SW480 (cell line): ENCODE measurements at regions not wholly inside any gene's neighbourhood (a gene's known extent, or its start where the extent isn't known, plus 50 kb on each side); places are given as distances from the start of the nearest gene placed in this dataset.

Source experiments
- DNase-seq: peaks from one replicate; pipeline ENCODE4 v3.0.0-alpha.2; 2016; ENCODE audit warnings: low spot score

DNA sequence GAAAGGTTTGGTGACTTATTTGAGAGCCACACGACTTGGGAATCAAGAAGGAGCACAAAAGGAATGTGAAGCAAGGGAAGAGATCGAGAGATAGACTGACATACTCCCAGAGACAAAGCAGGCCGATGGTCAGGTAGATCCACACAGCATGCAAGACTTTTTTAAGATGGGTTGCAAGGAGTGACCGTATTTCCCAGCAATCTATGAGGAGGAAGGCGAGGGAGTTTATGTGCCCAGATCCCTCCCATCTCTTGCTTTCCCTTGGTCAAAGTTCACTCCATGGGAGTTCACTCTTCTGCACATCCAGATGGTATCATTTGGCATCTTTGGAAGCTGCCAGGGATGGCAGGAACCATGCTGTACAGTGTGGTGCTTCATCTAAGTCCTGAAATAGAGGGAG is 148.9 kb downstream of the RMI1 start:
- no peak for DNase-seq

DNA sequence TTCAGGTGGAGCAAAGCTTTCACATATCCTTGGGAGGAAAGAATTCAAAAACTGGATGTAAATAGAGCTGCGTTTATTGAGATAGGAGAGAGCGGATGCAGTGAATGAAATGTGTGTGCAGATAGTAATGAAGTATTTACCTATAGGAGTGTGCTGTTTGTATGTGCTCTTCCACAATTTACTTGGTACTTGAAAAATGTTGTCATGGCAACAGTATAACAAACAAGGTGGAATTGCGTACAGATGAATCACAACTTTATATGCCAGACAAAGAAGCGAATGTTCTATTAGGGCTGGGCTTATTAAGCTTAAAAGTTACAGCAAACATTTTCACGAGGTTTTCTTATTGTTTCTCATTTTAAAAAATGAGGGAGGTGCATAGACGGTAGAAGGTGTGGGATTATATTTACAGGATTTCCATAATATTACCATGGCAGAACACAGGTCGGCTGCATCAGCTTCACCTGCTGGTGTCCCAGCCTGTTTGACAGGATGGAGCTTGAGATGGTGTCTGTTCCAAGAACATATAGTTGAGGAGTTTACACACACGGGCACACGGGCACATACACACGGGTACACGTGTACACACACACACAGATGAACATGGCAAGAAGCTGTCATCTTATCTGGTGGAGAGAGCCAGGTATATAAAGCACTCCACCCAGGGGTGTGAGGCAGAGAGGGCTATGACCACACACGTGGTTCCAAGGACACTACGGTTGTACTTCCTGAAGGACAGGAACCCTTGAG is 155.7 kb downstream of the RMI1 start:
- DNase-seq = peak; percentile 81

DNA sequence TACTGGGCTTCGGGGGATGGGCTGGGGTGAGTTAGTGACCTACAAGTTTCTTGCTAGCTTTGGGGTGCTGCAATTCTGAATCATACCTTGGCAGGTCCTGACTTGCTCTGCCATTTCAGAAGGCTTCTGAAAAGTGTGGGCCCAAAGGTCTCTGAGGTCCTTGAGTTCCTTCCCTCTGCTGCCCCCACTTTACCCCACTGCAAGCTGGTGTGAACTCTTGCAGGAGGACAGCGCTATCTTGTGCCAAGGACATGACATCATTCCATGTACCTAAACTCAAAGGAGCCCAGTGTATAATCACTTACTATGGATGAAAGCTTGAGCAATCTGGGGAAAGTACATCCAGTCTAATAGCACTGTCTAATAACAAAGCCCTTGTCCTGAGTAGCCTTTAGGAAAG is 157.4 kb downstream of the RMI1 start:
- DNase-seq = no peak

DNA sequence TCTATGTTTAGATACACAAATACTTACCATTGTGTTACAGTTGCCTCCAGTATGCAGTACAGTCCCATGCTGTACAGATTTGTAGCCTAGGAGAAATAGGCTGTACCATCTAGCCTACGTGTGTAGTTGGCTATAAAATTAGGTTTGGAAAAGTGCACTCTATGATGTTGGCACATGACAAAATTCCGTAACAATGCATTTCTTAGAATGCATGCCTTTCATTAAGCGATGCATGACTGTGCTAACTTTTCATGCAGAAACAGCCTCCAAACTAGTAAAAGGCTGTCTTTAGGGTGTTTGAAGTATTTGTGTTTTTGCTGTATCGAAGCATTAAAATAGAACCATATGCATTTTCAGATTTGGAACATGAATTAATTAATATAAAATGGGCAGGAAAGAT is 157.9 kb downstream of the RMI1 start:
- DNase-seq = no peak

DNA sequence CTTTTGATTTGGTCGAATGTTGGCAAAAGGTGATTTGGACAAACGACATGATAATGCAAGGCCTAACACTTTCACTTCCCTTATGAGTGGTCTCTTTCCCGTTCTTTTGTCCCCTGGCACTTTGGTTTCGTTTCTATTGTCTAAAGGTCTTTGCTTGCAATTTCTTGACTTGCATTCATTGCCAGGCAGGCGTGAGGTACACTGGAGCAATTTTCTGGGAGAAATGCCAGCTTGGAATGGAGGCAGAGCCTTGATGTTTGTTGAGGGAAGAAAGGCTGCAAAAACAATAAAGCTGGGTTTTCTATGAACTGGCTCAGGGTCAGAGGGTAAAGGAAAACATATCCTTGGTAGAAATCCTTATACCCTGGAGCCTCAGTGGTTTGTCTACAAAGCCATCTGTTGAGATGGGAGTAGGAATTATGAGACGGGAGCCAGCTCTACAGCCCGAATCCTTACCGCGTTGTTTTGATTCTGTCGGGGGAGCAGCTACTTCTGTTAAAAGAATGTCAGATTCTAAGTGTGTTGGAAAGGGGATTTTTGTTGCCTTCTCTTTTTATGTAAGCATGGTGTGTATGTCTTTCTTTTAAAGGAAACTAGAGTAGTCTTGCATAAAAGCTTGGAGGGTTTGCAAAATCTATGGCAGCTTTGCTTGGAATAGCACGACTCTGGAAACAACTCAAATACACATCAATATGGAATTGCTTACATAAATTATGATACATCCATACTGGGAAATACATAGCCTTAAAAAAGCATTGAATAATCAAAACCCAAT is 158.9 kb downstream of the RMI1 start:
- DNase-seq = no peak

DNA sequence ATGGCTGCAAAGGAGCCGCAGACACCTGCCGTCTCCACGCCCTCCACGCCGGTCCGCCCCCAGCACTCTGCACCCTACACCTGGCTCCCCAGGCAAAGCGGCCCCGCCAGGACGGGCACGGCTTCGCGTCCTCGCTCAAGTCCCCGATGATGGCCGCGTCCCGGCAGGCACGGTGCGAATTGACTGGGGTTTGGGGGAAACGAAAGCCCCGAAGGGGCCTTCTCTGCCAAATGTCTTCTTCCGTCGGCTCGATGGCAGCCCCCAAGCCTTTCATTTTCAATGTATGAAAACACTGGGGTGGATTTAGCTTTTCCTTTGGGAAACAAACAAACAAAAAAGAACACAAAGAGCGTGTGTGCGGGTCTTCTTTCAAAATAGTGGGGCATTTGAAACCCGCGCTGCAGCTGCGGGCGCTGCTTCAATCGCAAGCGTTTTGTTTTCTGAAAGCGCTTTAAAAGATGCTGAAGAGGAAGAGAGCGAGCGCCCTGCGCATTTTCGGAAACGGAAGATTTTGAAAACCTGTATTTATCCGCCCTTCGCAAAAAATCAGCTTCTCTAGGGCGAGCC is 160.0 kb downstream of the RMI1 start:
- DNase-seq = peak; percentile 28

DNA sequence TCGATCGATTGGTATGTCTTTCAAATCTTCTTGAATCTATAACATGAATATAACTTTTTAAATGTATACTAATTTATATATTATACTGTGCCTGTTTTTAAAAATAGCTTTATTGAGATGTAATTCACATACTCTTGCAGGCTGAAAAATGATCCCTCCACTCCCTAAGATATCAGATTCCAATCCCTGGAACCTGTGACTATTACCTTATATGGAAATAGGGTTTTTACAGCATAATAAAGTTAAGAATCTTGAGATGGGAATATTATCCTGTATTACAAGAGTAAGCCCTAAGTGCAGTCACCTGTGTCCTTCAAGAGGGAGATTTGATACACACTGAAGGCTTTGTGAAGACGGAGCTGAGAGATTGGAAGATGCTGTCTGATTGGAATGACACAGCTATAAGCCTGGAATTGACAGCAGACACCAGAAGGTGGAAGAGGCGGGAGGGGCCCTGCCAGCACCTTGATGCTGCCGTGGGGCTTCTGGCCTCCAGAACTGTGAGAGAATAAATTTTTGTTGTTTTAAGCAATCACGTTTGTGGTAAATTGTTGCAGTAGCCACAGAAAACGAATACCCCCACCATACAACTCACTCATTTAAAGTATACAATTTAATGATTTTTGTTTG is 161.3 kb downstream of the RMI1 start:
- no peak for DNase-seq

DNA sequence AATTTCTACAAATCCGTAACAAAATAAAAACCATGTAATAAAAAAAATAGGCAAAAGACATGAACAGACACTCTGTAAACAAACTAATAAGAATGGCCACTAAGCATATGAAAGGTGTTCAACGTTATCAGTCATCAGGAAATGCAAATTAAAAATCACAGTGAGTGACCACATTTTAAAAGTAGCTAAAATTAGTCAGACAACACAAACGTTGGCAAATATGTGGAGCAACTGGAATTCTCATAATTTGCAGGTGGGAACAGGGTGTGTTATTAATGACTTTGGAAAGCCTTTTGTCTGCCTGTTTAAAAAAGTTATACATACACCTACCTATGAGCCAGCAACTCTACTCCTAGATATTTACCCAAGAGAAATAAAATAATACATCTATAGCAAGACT is 164.4 kb downstream of the RMI1 start:
- no peak for DNase-seq

DNA sequence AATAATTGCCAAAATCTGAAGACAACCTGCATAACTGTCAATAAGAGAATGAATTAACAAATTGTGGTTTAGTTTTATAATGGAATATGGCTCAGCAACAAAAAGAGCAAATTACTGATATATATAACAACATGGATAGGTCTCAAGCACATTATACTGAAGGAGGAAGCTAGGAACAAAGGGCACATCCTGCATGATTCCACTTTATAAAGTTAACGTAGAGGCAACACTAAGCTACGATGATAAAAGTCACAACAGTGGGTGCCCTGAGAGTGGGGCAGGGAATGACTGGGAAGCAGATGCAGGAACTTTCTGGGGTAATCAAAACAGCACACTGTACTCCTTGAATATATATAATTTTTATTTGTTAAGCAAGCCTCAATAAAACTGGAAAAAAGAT is 165.2 kb downstream of the RMI1 start:
- DNase-seq = no peak

DNA sequence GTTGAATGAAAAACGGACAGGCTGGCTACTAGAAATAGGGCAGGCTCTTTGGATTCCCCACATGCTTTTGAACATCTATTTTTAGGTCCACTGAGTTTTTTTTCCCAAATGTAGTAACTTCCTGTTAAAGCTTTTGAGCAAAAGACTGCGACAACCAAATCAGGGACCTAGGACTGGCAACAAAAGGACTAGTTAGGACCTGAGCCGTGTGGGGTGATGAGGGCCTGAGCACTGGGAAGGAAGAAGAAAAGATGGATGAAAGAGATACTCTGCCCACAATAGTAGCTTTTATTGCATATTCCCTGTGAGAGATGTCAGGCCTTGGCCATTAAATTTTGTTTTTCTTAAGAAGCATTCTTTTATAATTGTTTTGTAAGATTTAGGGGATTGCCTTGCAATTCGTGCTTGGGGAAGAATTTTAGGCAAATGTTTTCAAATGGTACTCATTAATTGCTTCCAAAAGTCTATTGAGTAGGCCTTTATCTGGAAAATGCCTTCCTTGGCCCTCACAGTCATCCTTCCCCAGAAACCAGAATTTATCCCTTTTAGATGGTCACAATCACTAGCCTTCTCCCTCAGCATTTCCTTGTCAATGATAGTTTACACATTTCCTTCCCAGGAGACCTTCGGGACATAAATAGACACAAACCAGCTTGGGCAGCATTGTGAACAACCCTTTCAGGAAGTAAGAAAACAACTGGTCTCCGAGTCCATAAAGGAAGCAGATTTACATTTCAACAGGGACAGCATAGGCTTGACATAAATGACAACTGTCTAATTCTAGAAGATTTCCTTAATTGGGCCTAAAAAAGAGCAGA is 166.5 kb downstream of the RMI1 start:
- no peak for DNase-seq

DNA sequence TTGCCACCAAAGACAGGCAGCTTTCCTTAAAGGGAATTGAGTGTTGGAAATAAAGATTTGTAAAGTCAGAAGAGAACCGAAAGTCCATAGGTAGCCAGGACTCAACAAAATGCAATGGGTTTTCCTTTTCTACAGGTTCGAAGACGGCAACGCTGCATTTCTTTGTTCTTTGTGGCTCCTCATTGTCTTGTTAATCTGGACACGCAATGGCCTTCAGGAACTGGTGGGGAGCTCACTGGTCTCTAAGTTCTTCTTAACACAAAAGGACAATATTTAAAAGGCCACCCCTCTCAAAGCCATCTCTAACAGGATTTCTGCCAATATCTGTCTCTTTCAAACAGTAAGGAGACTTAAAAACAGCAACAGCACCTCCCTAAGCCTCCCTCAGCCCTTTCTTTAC is 170.6 kb downstream of the RMI1 start:
- DNase-seq = no peak

DNA sequence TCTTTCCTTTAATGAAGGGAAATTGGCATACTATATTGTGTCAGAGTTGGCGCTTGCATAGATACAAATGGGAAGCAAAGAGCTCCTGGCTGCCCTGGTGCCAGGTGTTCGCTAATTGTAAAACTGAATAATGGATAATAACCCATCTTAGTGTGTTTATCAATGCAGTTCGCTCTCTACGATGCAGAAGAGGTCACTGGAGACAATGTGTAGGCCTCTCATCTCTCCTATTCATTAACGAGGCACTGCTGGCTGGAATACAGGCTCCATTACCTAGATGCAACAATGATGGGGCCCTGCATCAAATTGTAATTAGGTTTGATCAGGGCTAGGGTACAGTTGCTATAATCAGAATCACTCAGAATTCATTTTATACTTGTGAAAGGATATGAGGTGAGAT is 171.0 kb downstream of the RMI1 start:
- DNase-seq = no peak

DNA sequence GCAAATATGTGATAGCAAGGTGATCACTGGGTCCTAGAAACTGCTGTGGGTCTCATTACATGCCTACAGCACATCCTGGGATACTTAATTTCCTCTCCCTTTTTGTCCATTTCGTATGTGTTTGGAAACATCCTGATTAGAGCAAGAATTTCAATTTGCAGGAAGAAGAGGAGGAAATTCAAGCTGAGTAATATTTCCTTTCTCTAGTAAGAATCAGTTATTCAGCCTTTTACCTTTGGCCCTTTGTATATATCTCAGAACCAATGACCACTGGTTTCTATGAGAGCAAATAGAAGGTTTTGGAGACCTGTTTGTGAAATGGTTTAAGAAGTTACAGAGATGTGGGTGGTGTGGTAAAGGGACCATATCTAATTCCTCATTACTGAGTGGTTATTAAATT is 171.6 kb downstream of the RMI1 start:
- DNase-seq = no peak

DNA sequence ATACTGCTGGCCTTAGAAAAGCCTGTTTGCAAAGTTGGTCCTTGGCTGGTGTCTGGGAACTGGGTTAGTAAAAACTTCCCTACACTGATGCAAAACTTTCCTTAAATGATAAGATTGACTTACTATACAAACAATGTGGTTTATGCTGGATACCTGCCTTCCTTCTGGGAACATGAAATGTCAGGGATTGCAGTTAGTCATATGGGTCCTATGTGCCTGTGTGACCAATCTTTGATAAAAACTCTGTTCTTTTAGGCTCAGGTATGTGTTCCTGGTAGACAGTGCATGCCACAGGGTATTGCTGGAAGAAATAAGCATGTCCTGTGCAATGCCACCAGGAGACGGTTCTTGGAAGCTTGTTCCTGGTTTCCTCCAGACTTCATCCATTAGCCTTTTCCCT is 173.3 kb downstream of the RMI1 start:
- no peak for DNase-seq

DNA sequence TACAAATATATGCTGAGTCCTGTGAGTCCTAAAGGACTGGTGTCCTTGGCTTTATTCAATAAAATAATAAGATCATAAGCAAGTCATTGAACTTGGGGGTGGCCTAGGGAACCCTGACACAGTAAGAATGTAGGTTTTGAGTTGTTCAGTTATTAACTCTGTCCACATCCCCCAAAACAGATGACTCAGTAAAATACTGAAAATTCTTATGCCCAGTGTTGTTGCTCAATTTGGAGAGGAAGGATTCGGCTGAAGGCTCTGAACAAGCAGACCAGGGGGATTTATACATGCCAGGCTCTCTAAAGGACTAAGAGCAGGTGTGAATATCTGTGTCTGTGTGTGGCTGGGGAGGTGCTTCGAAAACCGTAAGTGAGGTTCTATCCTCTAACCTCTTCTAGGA is 173.7 kb downstream of the RMI1 start:
- no peak for DNase-seq

DNA sequence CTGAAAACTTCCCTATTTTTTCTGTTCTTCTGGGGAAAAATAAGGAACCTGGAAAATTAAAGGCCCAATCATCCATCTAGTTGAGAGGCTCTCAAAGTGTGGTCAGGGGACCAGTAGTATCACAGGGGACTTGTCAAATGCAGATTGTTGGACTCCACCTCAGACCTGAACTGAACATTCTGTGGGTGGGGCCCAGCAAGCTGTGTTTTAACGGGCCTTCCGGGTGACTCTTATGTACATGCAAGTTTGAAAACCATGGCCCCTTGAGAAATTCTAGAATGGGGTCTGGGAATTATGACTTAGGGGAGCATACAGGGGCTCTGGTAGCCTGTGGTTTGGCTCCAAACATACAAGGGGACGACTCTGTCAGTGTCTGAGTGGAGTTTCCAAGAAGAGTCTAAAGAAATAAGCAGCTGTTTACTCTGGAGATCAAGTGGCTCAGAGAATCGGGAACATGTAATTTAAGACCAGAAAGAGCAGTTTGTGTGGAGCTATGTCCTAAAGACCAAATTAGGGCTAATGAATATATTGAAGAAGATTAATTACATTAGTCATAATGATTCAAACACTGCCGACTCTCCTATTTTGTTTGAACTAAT is 177.4 kb downstream of the SLC28A3 start:
- DNase-seq = no peak

DNA sequence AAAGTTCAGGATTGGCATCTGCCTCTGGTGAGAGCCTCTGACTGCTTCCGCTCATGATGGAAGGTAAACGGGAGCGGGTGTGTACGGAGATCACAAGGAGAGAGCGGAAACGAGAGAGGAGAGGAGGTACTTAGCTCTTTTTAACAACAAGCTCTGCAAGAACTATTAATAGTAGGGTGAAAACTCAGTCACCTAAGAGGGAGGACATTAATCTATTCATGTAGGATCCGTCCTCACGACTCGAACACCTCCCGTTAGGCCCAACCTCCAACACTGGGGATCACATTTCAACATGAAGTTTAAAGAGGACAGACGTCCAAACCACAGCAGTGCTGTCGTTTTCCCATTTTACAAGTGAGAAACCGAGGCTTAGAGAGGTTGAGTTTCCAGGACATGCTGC is 173.7 kb downstream of the SLC28A3 start:
- DNase-seq = no peak

DNA sequence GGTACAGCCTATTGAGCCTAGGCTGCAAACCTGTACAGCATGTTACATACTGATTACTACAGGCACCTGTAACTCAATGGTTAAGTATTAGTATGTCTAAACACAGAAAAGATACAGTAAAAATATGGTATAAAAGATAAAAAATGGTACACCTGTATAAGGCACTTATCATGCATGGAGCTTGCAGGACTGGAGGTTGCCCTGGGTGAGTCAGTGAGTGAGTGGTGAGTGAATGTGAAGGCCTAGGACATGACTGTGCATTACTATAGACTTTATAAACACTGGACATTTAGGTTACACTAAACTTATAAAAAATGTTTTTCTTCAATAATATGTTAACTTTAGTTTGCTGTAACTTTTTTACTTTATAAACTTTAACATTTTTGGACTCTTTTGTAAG is 171.3 kb downstream of the SLC28A3 start:
- DNase-seq = no peak

DNA sequence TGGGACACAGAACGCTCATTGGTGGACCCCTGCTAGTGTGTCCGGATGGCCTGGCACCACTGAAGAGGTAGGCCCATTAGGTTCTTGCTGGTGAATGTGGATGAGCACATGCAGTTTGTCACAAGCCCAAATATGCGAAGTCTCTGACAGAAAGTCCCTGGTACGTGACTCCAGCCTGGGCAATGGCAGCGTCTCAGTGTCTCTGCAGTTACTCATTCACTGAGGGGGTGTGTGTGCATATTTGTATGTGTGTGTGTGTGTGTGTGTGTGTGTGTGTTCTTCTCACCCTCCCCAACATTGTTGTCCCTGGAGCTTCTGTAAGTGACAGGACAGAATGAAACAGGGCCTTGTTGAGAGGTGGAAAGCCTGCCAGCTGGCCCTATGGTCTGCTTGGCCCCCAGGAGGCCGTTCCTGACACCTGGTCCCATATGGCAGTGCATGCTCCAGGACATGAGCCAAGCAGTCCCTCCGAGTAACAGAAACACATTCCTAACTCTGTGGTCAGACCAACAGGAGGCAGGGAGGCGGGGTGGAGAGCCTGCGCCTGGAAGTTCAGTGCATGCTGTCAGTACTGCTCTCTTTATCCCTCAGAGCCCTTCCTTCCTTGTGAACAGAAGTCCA is 169.9 kb downstream of the SLC28A3 start:
- DNase-seq = peak; percentile 87

DNA sequence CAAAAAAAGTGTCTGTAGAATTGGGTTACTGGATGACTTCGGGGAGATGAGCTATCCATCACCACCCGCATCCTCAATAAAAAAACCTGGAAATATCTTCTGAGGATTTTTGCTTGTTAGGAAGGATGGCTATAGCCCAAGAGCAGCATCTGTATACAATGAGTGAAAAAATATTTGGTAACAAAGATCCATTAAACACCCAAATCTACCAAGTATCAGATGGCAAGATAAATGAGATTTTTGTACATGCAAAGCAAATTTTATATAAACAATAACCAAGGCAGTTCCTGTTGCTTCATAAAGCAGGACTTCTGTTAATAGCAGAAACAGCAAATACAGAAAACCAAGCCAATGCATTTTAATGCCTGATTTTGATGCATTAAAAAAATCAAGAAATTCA is 166.6 kb downstream of the SLC28A3 start:
- DNase-seq = no peak

DNA sequence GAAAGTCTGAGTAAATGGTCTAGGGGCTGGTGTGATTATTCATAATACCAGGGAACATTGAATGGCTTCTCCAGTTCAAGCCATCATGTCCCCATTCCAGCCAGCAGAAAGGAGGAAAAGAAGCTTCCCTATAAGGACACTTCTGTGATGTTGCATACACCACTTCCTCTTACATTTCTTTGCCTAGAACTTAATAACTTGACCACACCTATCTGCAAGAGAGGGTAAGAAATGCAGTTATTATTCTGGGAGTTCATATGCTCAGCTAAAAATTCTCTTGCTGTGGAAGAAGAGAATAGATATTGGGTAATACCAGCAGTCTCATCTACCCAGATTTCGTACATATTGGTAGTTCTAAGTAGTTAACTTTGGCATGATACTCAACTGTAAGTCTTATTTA is 166.1 kb downstream of the SLC28A3 start:
- no peak for DNase-seq
